ENCODE measurements at regions not wholly inside any gene's neighbourhood (a gene's known extent, or its start where the extent isn't known, plus 50 kb on each side); places are given as distances from the start of the nearest gene placed in this dataset.

- no peak for TF ChIP-seq SIN3A (IDR thresholded peaks at IDR 0.05; ENCODE audit: borderline replicate concordance, insufficient read depth, low read depth, low read length)
- TF ChIP-seq CTCF (IDR thresholded peaks at IDR 0.05) = no peak
- TF ChIP-seq POLR2AphosphoS5 (IDR thresholded peaks at IDR 0.05; ENCODE audit: low read depth, low read length) = no peak
- TF ChIP-seq TCF7L2 (IDR thresholded peaks at IDR 0.05; ENCODE audit: low read depth, low read length) = no peak
- no peak for TF ChIP-seq REST (IDR thresholded peaks at IDR 0.05; ENCODE audit: insufficient read depth in 1 of 2, low read depth in 2 of 2, low read length in 1 of 2)
Observed at GRCh38 chr21:35651196-35651595, 409.1 kb downstream of the SETD4 start.
